Nephron progenitor cell (in vitro differentiated cells): ENCODE measurements at regions not wholly inside any gene's neighbourhood (a gene's known extent, or its start where the extent isn't known, plus 50 kb on each side); places are given as distances from the start of the nearest gene placed in this dataset.

Experiments used
- DNase-seq: peaks from one replicate; pipeline ENCODE4 v3.0.0; 2021
- H3K27ac Mint-ChIP-seq: 2 replicates; pipeline ENCODE4 v1.8.0; 2021; ENCODE audit warnings: mild to moderate bottlenecking, moderate library complexity, mixed read lengths
- H3K27me3 Mint-ChIP-seq: 2 replicates; pipeline ENCODE4 v1.8.0; 2021; ENCODE audit warnings: mild to moderate bottlenecking, low read depth, mixed read lengths; ENCODE audit not compliant: poor library complexity
- H3K36me3 Mint-ChIP-seq: 2 replicates; pipeline ENCODE4 v1.8.0; 2021; ENCODE audit warnings: low read depth, mixed read lengths
- H3K4me1 Mint-ChIP-seq: 2 replicates; pipeline ENCODE4 v1.8.0; 2021; ENCODE audit warnings: mixed read lengths
- H3K4me3 Mint-ChIP-seq: 2 replicates; pipeline ENCODE4 v1.8.0; 2021; ENCODE audit warnings: mild to moderate bottlenecking, moderate library complexity, mixed read lengths
- H3K9me3 Mint-ChIP-seq: 2 replicates; pipeline ENCODE4 v1.8.0; 2021; ENCODE audit warnings: mild to moderate bottlenecking, moderate library complexity, mixed read lengths
- CTCF ChIP-seq: fragments of 200-600 bp; sonication (generic); IDR thresholded peaks from 2 replicates; pipeline ENCODE4 v1.5.0; 2021; ENCODE audit warnings: antibody characterized with exemption

- H3K4me1 Mint-ChIP-seq, result peaks cover 9% of the 10 kb centered on the region
- no peaks in the 10 kb centered on the region for H3K9me3 Mint-ChIP-seq
- no peak for DNase-seq
- H3K27ac Mint-ChIP-seq, result no peak overlapping the region
- no peak for TF ChIP-seq CTCF
- H3K4me3 Mint-ChIP-seq, result no peak overlapping the region
- peaks cover 3% of the 10 kb centered on the region for H3K27me3 Mint-ChIP-seq
- H3K36me3 Mint-ChIP-seq, result no peaks in the 10 kb centered on the region
These were observed 1084.5 kb upstream of the FLRT2 start for GRCh38 chr14:84445486-84445885.

- no peak overlapping the region for H3K27ac Mint-ChIP-seq
- H3K27me3 Mint-ChIP-seq, result peaks cover 3% of the 10 kb centered on the region
- H3K4me3 Mint-ChIP-seq, result no peak overlapping the region
- no peaks in the 10 kb centered on the region for H3K36me3 Mint-ChIP-seq
- H3K4me1 Mint-ChIP-seq, result peaks cover 9% of the 10 kb centered on the region
- DNase-seq, result no peak
- H3K9me3 Mint-ChIP-seq, result no peaks in the 10 kb centered on the region
- no peak for TF ChIP-seq CTCF
These were observed 1083.7 kb upstream of the FLRT2 start for GRCh38 chr14:84446250-84446649.

GRCh38 chr14:84453307-84453950 lies 1076.5 kb upstream of the FLRT2 start:
- DNase-seq, result no peak
- H3K36me3 Mint-ChIP-seq, result no peaks in the 10 kb centered on the region
- peaks cover 6% of the 10 kb centered on the region for H3K27me3 Mint-ChIP-seq
- no peak overlapping the region for H3K4me3 Mint-ChIP-seq
- TF ChIP-seq CTCF, result no peak
- no peaks in the 10 kb centered on the region for H3K4me1 Mint-ChIP-seq
- H3K9me3 Mint-ChIP-seq, result no peaks in the 10 kb centered on the region
- no peak overlapping the region for H3K27ac Mint-ChIP-seq

- H3K9me3 Mint-ChIP-seq, result no peaks in the 10 kb centered on the region
- no peaks in the 10 kb centered on the region for H3K4me1 Mint-ChIP-seq
- H3K27me3 Mint-ChIP-seq, result peaks cover 6% of the 10 kb centered on the region
- H3K27ac Mint-ChIP-seq, result no peak overlapping the region
- TF ChIP-seq CTCF, result no peak
- no peak for DNase-seq
- no peak overlapping the region for H3K4me3 Mint-ChIP-seq
- no peaks in the 10 kb centered on the region for H3K36me3 Mint-ChIP-seq
These were observed 1075.8 kb upstream of the FLRT2 start for GRCh38 chr14:84454114-84454513.

GRCh38 chr14:84456946-84457345 lies 1073.0 kb upstream of the FLRT2 start:
- DNase-seq, result no peak
- no peaks in the 10 kb centered on the region for H3K4me1 Mint-ChIP-seq
- H3K9me3 Mint-ChIP-seq, result no peaks in the 10 kb centered on the region
- H3K27me3 Mint-ChIP-seq, result peaks cover 3% of the 10 kb centered on the region
- H3K4me3 Mint-ChIP-seq, result no peak overlapping the region
- no peaks in the 10 kb centered on the region for H3K36me3 Mint-ChIP-seq
- no peak overlapping the region for H3K27ac Mint-ChIP-seq
- no peak for TF ChIP-seq CTCF

- no peak for DNase-seq
- H3K36me3 Mint-ChIP-seq, result no peaks in the 10 kb centered on the region
- no peaks in the 10 kb centered on the region for H3K27me3 Mint-ChIP-seq
- no peak overlapping the region for H3K27ac Mint-ChIP-seq
- no peaks in the 10 kb centered on the region for H3K9me3 Mint-ChIP-seq
- no peak overlapping the region for H3K4me3 Mint-ChIP-seq
- no peaks in the 10 kb centered on the region for H3K4me1 Mint-ChIP-seq
- no peak for TF ChIP-seq CTCF
These were observed 1071.1 kb upstream of the FLRT2 start for GRCh38 chr14:84458881-84459280.
